Lower leg skin (tissue), 4 donors: ENCODE measurements at regions not wholly inside any gene's neighbourhood (a gene's known extent, or its start where the extent isn't known, plus 50 kb on each side); places are given as distances from the start of the nearest gene placed in this dataset.

ENCODE experiments used
- DNase-seq, 2 donors: peaks; one replicate each; pipeline ENCODE4 v3.0.0-alpha.2; 2019; ENCODE audit warnings: low spot score in 2 of 2
- H3K4me3 ChIP-seq: fragments of 200-600 bp; sonication (generic); 2 replicates; pipeline ENCODE4 v1.5.1; 2017; ENCODE audit warnings: mild to moderate bottlenecking, low read depth; ENCODE audit not compliant: poor library complexity, severe bottlenecking
- POLR2A ChIP-seq, 2 donors: fragments of 450-650 bp; IDR thresholded peaks; one replicate each; pipeline ENCODE4 v1.6.1; 2016 to 2017; ENCODE audit warnings: antibody characterized with exemption in 2 of 2, mild to moderate bottlenecking in 1 of 2, moderate library complexity in 1 of 2
- WGBS, 2 donors: methylation state at CpG; one replicate each; pipeline ENCODE4 v1.1.5; 2018; 5-methylcytosine and 5-hydroxymethylcytosine counted together
- intact Hi-C: fragments of 100-400 bp; cut with DNase I; formaldehyde crosslinking; loops from one replicate; pipeline ENCODE4 v1.15.0; 2023; ENCODE audit warnings: low total_unique reads
- TF ChIP-seq, protein P1 (sequence below), 3 donors: fragments of 450-650 bp; IDR thresholded peaks; one replicate each; pipeline ENCODE4 v1.5.1; 2016; ENCODE audit warnings: antibody characterized with exemption in 3 of 3, mild to moderate bottlenecking in 3 of 3, moderate library complexity in 2 of 3

DNA sequence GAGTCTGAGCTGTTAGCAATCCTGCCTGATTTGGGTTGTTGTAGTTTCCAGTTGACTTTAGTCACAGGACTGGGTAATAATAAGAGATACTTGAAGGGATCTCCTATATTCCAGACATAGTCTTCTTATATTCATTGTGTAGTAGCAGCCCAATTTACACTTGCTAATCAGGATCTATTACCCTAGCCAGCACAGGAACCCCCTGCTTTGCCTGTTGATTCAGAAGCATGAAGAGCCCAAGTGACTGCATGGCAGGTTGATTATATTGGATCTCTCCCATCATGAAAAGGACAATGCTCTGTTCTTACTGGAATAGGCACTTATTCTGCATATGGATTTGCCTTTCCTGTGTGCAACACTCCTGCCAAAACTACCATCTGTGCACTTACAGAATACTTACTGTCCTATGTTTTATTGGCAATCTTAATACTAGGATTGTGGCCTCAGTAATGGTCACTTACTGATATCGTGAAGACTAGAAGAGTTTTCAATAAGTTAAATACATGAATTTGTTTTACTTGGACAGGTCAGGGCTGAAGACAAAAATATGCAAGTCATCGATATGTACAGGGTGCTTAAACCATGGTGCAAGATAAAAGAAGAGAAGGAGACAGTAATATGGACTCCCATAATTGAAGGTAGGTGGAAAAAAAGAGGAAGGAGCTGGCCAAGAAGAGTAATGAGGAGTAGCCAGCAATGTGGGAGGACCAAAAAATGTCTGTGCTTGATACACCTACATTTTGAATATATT lies 304.1 kb downstream of the MCTP2 start:
- no peak for TF ChIP-seq POLR2A (IDR thresholded peaks at IDR 0.05)
- TF ChIP-seq, protein P1, sequence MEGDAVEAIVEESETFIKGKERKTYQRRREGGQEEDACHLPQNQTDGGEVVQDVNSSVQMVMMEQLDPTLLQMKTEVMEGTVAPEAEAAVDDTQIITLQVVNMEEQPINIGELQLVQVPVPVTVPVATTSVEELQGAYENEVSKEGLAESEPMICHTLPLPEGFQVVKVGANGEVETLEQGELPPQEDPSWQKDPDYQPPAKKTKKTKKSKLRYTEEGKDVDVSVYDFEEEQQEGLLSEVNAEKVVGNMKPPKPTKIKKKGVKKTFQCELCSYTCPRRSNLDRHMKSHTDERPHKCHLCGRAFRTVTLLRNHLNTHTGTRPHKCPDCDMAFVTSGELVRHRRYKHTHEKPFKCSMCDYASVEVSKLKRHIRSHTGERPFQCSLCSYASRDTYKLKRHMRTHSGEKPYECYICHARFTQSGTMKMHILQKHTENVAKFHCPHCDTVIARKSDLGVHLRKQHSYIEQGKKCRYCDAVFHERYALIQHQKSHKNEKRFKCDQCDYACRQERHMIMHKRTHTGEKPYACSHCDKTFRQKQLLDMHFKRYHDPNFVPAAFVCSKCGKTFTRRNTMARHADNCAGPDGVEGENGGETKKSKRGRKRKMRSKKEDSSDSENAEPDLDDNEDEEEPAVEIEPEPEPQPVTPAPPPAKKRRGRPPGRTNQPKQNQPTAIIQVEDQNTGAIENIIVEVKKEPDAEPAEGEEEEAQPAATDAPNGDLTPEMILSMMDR (IDR thresholded peaks at IDR 0.05), result no peak
- WGBS, 2 donors, result 67 to 90% methylated on average over 2 of the region's 2 CpGs
- no peak for DNase-seq
- intact Hi-C loops, result no loop called here
- no peak overlapping the region for H3K4me3 ChIP-seq

DNA sequence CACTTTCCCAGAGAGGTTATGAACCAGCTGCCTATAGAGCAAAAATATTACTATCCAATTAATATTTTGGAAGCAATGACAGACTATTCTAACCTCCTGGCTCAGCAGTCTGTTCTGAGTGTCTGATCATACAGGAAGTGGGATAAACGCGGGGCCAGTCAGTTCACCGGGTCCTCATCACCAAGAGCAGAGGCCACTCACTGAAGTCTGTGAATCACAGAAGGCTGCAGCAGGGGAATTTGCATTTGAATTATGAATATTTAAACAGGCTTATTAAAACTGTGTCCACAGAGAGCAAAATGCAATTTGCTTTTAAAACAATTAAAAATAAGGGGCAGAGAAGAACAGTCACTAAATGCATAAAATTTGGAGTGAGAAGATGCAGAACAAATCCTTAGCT lies 305.2 kb downstream of the MCTP2 start:
- intact Hi-C loops, result no loop called here
- no peak for TF ChIP-seq POLR2A (IDR thresholded peaks at IDR 0.05)
- TF ChIP-seq, protein P1 (IDR thresholded peaks at IDR 0.05), result no peak
- H3K4me3 ChIP-seq, result no peak overlapping the region
- DNase-seq, result no peak
- 51 to 53% methylated on average over 3 of the region's 3 CpGs for WGBS, 2 donors

DNA sequence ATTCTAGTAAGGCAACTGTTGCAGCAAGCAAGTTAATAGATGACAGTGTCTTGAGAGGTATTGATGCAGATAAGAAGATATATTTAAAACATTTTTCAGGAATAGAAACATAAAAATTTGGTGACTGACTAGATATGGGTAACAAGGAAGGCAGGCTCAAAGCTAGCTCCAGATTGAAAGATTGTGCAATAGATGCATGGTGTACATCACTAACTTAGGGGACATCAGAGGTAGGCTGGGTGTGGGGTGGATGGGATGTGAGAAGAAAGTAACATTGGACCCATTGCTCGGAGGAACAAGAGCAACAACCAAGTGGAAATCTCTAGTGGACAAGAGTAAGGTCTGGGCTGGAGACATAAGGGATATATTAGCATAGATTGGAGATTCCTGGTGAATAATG lies 306.9 kb downstream of the MCTP2 start:
- H3K4me3 ChIP-seq, result no peak overlapping the region
- TF ChIP-seq POLR2A (IDR thresholded peaks at IDR 0.05), result no peak
- TF ChIP-seq, protein P1 (IDR thresholded peaks at IDR 0.05), result no peak
- DNase-seq, result no peak
- WGBS, 2 donors, result 0% methylated on average over 1 of the region's 1 CpG
- intact Hi-C loops, result no loop called here

DNA sequence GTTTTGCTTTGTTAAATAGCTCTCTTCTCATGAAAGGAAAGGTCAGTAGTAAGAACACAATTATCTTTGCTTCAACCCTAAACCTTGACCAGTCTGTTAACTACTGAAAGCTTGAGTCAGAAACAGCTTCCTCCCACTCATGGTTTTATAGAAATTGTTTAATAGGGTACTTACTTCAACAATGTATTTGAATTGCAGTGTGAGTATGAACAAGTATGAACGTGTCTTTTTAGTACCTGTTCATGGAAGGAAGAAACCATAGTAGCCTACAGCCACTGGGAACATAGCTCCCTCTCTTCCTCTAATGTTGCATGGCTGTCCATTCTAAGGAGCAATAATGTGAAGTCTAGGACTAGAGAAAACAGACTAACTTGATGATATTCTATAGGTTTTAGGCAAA lies 311.0 kb downstream of the MCTP2 start:
- intact Hi-C loops, result no loop called here
- WGBS, 2 donors, result 39 to 69% methylated on average over 1 of the region's 1 CpG
- H3K4me3 ChIP-seq, result no peak overlapping the region
- TF ChIP-seq, protein P1 (IDR thresholded peaks at IDR 0.05), result no peak
- no peak for TF ChIP-seq POLR2A (IDR thresholded peaks at IDR 0.05)
- DNase-seq, result no peak

DNA sequence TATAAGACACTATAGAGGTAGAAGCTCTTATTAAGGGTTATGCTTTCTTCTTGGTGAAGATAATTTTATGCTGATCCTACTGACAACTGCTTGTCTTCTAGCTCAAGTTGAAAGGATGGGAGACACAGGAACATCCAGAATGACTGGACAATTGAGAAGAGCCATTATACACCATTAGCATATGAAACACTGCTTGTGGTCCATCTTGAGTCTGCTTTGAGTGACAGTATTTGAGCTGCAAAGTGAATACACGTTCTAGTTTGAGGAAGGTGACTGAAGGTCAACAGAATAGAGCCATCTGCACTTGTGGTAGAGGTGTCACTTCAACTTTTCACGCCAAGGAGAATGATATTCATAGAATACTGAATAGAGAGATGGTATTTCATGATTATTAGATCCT lies 315.4 kb downstream of the MCTP2 start:
- intact Hi-C loops, result no loop called here
- DNase-seq, result no peak
- 61 to 62% methylated on average over 2 of the region's 2 CpGs for WGBS, 2 donors
- no peak overlapping the region for H3K4me3 ChIP-seq
- TF ChIP-seq, protein P1 (IDR thresholded peaks at IDR 0.05), result no peak
- no peak for TF ChIP-seq POLR2A (IDR thresholded peaks at IDR 0.05)

DNA sequence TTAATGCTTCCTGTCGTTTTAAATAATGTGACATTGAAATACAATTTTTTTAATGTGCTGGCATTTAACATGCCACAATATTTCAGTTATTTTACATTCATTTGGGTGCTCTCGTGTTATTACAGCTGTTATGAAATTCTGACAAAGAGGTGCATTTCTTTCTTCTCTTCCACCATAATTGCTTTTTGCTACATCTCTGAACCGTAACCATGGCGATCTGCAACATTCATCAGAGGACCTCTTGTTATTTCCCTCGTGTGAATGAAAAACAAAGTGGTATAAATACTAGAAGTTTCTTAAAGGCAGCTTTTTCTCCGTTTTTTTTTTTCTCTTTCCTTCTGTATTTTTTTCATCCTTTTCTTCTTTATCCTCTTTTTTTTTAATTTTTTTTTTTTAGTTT lies 316.4 kb downstream of the MCTP2 start:
- intact Hi-C loops, result no loop called here
- WGBS, 2 donors, result 65 to 77% methylated on average over 6 of the region's 6 CpGs
- no peak for DNase-seq
- H3K4me3 ChIP-seq, result no peak overlapping the region
- TF ChIP-seq, protein P1 (IDR thresholded peaks at IDR 0.05), result no peak
- no peak for TF ChIP-seq POLR2A (IDR thresholded peaks at IDR 0.05)
